AG04449 (cell line): ENCODE measurements at regions not wholly inside any gene's neighbourhood (a gene's known extent, or its start where the extent isn't known, plus 50 kb on each side); places are given as distances from the start of the nearest gene placed in this dataset.
"Not testable (repeated sequence)": the region's sequence is repeated elsewhere in the genome, so short reads cannot be mapped to it uniquely, and the experiment has no call there.

Experiments used
- CTCF ChIA-PET: fragments of 350-600 bp; formaldehyde crosslinking; extraction: SDS; loops from one replicate; lab custom pipeline; 2021; ENCODE audit warnings: antibody characterized with exemption; lab: Yijun Ruan, JAX
- POLR2A ChIA-PET: fragments of 400-600, 350-600 bp; formaldehyde crosslinking; extraction: SDS; loops from one replicate; lab custom pipeline; 2020; ENCODE audit warnings: antibody characterized with exemption, inconsistent platforms; lab: Yijun Ruan, JAX
- DNase-seq: peaks from one replicate; pipeline ENCODE4 v3.0.0-alpha.2; 2010; ENCODE audit warnings: low read depth, low spot score
- H3K4me3 ChIP-seq: 2 replicates; pipeline ENCODE4 v1.5.1; 2011; ENCODE audit warnings: low read depth, mild to moderate bottlenecking, control low read depth, low read length
- TF ChIP-seq, protein P1 (sequence below): IDR thresholded peaks from one replicate; pipeline ENCODE4 v1.5.1; 2011; ENCODE audit warnings: mild to moderate bottlenecking, moderate library complexity, low read length, control low read depth, inconsistent platforms; ENCODE audit not compliant: insufficient read depth; ENCODE audit errors: missing control alignments

DNA sequence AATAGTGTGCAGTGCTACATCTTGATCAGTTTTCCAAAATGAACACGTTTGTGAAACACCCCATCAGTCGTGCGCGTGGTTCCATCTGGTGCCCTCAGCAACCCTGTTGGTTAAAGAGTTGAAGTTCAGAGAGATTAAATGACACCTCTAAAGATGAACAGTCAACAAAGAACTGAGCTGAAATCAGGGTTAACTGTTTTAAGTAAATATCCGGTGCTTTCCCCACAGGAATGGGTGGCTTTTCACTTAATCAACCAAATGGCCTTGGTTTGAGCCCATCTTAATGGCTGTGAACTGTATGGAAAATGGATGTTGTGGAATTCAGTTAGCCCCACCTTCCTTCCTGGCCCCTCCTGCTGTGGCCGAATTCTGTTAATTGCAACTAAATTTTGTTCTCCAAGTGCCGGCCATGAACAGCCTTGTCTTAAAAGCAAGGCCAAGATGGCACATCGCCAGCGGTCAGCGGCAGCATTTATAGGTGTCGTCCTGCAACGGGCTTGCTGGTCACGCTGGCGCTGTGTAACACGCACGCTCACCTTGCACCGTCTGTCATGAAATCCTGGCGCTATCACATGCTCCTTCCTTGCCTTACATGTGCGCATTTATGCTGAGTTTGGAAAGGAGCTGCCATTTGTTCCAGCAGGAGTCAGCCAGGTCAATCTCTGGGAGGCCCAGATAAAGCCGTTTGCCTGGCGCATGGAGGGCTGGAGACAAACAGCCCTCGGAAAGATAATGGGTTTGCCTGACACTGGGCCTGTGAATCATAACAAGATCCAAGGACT is 164.5 kb downstream of the ERMARD start:
- POLR2A ChIA-PET: no interaction called here
- CTCF ChIA-PET: no interaction called here
- no peak for DNase-seq
- TF ChIP-seq, protein P1, sequence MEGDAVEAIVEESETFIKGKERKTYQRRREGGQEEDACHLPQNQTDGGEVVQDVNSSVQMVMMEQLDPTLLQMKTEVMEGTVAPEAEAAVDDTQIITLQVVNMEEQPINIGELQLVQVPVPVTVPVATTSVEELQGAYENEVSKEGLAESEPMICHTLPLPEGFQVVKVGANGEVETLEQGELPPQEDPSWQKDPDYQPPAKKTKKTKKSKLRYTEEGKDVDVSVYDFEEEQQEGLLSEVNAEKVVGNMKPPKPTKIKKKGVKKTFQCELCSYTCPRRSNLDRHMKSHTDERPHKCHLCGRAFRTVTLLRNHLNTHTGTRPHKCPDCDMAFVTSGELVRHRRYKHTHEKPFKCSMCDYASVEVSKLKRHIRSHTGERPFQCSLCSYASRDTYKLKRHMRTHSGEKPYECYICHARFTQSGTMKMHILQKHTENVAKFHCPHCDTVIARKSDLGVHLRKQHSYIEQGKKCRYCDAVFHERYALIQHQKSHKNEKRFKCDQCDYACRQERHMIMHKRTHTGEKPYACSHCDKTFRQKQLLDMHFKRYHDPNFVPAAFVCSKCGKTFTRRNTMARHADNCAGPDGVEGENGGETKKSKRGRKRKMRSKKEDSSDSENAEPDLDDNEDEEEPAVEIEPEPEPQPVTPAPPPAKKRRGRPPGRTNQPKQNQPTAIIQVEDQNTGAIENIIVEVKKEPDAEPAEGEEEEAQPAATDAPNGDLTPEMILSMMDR: no peak
- no peak overlapping the region for H3K4me3 ChIP-seq

GRCh38 chr6:169913745-169914144 is 162.3 kb downstream of the ERMARD start:
- CTCF ChIA-PET, DNase-seq, POLR2A ChIA-PET, H3K4me3 ChIP-seq: not testable (repeated sequence)

GRCh38 chr6:169913096-169913638 is 161.7 kb downstream of the ERMARD start:
- CTCF ChIA-PET: no interaction called here
- no peak for DNase-seq
- TF ChIP-seq, protein P1: no peak
- H3K4me3 ChIP-seq: no peak overlapping the region
- POLR2A ChIA-PET: no interaction called here

- ChIA-PET POLR2A (no interaction called here), CTCF (no interaction called here)
- no peak for DNase-seq
- no peak overlapping the region for H3K4me3 ChIP-seq
- TF ChIP-seq, protein P1: no peak
Observed at GRCh38 chr6:169912266-169913095, 161.1 kb downstream of the ERMARD start.

DNA sequence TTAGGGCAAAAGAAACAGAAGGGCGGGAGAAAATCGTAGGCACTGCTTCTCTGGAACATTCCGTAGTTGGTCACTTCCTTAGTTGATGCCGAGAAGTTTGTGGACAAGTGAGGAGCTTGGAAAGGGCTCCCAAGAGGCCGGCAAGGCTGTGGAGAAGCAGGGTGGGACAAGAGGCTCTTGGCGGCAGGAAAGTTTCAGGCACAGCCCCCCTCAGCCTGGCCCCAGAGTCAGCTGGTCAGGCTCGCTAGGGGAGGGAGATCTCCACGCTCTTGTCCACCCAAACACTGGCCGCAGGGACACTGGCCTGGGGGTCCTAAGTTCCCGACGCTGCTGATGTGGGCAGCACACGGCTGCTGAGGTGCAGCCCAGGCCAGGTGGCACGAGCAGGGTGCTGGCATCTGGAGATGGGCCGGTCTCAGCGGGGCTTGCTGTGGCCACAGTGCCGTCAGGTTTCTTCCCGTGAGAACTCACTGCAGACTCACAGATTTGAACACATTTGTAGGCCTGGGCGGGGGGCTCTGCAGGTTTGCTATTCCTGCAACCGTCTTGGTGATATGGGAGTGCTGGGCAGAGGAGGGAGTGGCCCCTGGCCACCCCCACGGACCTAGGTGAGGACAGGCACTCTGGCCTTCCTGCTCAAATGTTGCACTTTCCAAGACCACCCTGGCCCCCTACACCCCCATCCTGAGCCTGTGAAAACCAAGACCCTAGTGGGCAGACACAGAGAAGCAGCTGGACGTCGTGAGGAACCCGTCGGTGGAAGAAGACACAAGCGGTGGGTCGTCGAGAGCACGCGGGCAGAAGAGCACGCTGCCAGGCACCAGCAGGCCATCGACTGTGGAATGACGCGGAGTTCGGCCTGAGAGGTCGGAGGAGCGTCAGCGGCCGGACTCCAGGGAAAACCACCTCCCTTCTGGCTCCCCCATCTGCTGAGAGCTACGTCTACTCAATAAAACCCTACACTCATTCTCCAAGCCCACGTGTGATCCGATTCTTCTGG is 160.1 kb downstream of the ERMARD start:
- TF ChIP-seq, protein P1: no peak
- POLR2A ChIA-PET: no interaction called here
- CTCF ChIA-PET: no interaction called here
- no peak overlapping the region for H3K4me3 ChIP-seq
- DNase-seq: no peak

GRCh38 chr6:169909113-169909512 is 157.7 kb downstream of the ERMARD start:
- no peak for DNase-seq
- ChIA-PET POLR2A (no interaction called here), CTCF (no interaction called here)
- TF ChIP-seq, protein P1: no peak
- H3K4me3 ChIP-seq: no peak overlapping the region
